ENCODE measurements at regions not wholly inside any gene's neighbourhood (a gene's known extent, or its start where the extent isn't known, plus 50 kb on each side); places are given as distances from the start of the nearest gene placed in this dataset.

DNA sequence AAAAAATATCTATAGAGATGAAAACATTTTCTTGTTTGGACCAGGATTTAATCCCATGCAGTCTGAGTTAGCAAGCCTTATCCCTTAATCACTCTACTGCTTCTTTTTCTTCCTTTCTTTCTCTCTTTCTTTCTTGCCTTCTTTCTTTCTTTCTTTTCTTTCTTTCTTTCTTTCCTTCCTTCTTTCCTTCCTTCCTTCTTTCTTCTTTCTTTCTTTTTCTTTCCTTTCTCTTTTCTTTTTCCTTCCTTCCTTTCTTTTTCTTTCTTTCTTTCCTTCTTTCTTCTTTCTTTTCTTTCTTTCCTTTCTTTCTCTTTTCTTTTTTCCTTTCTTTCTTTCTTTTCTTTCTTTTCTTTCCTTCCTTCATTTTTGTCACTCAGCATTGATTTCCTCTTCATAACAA is 434.6 kb downstream of the FAT4 start:
- in situ Hi-C loops (cut with HindIII; ENCODE audit: extremely low pct_ligation_motif_present, low pct_unique_long_range_greater_than_20kb) (no loop called here), intact Hi-C loops (cut with micrococcal nuclease; ENCODE audit: unreplicated experiment) (no loop called here)
- H3K4me1 ChIP-seq (ENCODE audit: insufficient read depth, low read length) = no peaks in the 10 kb centered on the region
- H3K27ac ChIP-seq (ENCODE audit: extremely low read length, insufficient read depth, low read length) = no peak overlapping the region
- TF ChIP-seq MYC (CRISPR knock-in tag; IDR thresholded peaks at IDR 0.05; ENCODE audit: borderline replicate concordance) (no peak), BHLHE40 (IDR thresholded peaks at IDR 0.05; ENCODE audit: low read length) (no peak), BCL6 (CRISPR knock-in tag; IDR thresholded peaks at IDR 0.05) (no peak), SP1 (IDR thresholded peaks at IDR 0.05) (no peak), SP1 (CRISPR knock-in tag; IDR thresholded peaks at IDR 0.05) (no peak), ZNF572 (CRISPR knock-in tag; IDR thresholded peaks at IDR 0.05) (no peak), YEATS2 (CRISPR knock-in tag; IDR thresholded peaks at IDR 0.05; ENCODE audit: borderline replicate concordance) (no peak), MAFG (CRISPR knock-in tag; IDR thresholded peaks at IDR 0.05) (no peak), NFE2L1 (CRISPR knock-in tag; IDR thresholded peaks at IDR 0.05; ENCODE audit: borderline replicate concordance) (no peak), BATF2 (CRISPR knock-in tag; IDR thresholded peaks at IDR 0.05) (no peak)
- no peaks in the 10 kb centered on the region for H3K9me3 ChIP-seq (ENCODE audit: low read length)
- CTCF ChIA-PET (ENCODE audit: low intra/inter-chr PET ratio, low total read pairs) = no interaction called here
- no TSS peak for BruUV-seq (replicated peaks)
- no peak overlapping the region for H3K4me3 ChIP-seq (replicated peaks in 1 of 3; ENCODE audit: insufficient read depth in 1 of 3, low read depth in 2 of 3, low read length in 3 of 3)
- ATAC-seq (no peak), DNase-seq (ENCODE audit: low spot score) (no peak), FAIRE-seq (no peak)
- no peak overlapping the region for H3K9ac ChIP-seq (ENCODE audit: insufficient read depth, low read depth, low read length)
- H3K36me3 ChIP-seq (replicated peaks in 1 of 2; ENCODE audit: control insufficient read depth in 1 of 2, insufficient read depth in 2 of 2, low read length in 2 of 2) = no peaks in the 10 kb centered on the region
- no peaks in the 10 kb centered on the region for H3K79me2 ChIP-seq (ENCODE audit: insufficient read depth, low read length)
- H3K27me3 ChIP-seq (ENCODE audit: control insufficient read depth in 1 of 2, insufficient read depth in 2 of 2, low read length in 2 of 2) = no peaks in the 10 kb centered on the region
- H2AFZ ChIP-seq (ENCODE audit: low read length) = no peak overlapping the region
- no peak overlapping the region for H3K4me2 ChIP-seq (ENCODE audit: low read depth, low read length)
- no peaks in the 10 kb centered on the region for H4K20me1 ChIP-seq (ENCODE audit: insufficient read depth, low read length)
- POLR2A ChIA-PET = no interaction called here

- FAIRE-seq = no peak
- BruUV-seq (replicated peaks) = no TSS peak
Measured at GRCh38 chr4:125750399-125750798, 435.6 kb downstream of the FAT4 start.

More at GRCh38 chr4:125750399-125750798, 435.6 kb downstream of the FAT4 start:
- no peak for ATAC-seq
- Histone ChIP-seq H4K20me1 (ENCODE audit: insufficient read depth, low read length) (no peaks in the 10 kb centered on the region), H3K27me3 (ENCODE audit: control insufficient read depth in 1 of 2, insufficient read depth in 2 of 2, low read length in 2 of 2) (no peaks in the 10 kb centered on the region), H3K4me2 (ENCODE audit: low read depth, low read length) (no peak overlapping the region), H3K4me1 (ENCODE audit: insufficient read depth, low read length) (no peaks in the 10 kb centered on the region), H3K9me3 (ENCODE audit: low read length) (no peaks in the 10 kb centered on the region), H2AFZ (ENCODE audit: low read length) (no peak overlapping the region), H3K9ac (ENCODE audit: insufficient read depth, low read depth, low read length) (no peak overlapping the region), H3K36me3 (replicated peaks in 1 of 2; ENCODE audit: control insufficient read depth in 1 of 2, insufficient read depth in 2 of 2, low read length in 2 of 2) (no peaks in the 10 kb centered on the region), H3K27ac (ENCODE audit: extremely low read length, insufficient read depth, low read length) (no peak overlapping the region), H3K4me3 (replicated peaks in 1 of 3; ENCODE audit: insufficient read depth in 1 of 3, low read depth in 2 of 3, low read length in 3 of 3) (no peak overlapping the region), H3K79me2 (ENCODE audit: insufficient read depth, low read length) (no peaks in the 10 kb centered on the region)
- TF ChIP-seq, protein P1, sequence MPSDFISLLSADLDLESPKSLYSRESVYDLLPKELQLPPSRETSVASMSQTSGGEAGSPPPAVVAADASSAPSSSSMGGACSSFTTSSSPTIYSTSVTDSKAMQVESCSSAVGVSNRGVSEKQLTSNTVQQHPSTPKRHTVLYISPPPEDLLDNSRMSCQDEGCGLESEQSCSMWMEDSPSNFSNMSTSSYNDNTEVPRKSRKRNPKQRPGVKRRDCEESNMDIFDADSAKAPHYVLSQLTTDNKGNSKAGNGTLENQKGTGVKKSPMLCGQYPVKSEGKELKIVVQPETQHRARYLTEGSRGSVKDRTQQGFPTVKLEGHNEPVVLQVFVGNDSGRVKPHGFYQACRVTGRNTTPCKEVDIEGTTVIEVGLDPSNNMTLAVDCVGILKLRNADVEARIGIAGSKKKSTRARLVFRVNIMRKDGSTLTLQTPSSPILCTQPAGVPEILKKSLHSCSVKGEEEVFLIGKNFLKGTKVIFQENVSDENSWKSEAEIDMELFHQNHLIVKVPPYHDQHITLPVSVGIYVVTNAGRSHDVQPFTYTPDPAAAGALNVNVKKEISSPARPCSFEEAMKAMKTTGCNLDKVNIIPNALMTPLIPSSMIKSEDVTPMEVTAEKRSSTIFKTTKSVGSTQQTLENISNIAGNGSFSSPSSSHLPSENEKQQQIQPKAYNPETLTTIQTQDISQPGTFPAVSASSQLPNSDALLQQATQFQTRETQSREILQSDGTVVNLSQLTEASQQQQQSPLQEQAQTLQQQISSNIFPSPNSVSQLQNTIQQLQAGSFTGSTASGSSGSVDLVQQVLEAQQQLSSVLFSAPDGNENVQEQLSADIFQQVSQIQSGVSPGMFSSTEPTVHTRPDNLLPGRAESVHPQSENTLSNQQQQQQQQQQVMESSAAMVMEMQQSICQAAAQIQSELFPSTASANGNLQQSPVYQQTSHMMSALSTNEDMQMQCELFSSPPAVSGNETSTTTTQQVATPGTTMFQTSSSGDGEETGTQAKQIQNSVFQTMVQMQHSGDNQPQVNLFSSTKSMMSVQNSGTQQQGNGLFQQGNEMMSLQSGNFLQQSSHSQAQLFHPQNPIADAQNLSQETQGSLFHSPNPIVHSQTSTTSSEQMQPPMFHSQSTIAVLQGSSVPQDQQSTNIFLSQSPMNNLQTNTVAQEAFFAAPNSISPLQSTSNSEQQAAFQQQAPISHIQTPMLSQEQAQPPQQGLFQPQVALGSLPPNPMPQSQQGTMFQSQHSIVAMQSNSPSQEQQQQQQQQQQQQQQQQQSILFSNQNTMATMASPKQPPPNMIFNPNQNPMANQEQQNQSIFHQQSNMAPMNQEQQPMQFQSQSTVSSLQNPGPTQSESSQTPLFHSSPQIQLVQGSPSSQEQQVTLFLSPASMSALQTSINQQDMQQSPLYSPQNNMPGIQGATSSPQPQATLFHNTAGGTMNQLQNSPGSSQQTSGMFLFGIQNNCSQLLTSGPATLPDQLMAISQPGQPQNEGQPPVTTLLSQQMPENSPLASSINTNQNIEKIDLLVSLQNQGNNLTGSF (CRISPR knock-in tag; IDR thresholded peaks at IDR 0.05) = no peak
- TF ChIP-seq ZEB1 (IDR thresholded peaks at IDR 0.05; ENCODE audit: insufficient replicate concordance, low read depth) (no peak), ZMAT3 (CRISPR knock-in tag; conservative IDR thresholded peaks at IDR 0.05) (no peak), SP2 (CRISPR knock-in tag; IDR thresholded peaks at IDR 0.05) (no peak), SIN3A (IDR thresholded peaks at IDR 0.05; ENCODE audit: borderline replicate concordance, low read depth, low read length) (no peak)
- ChIA-PET POLR2A (no interaction called here), CTCF (ENCODE audit: low intra/inter-chr PET ratio, low total read pairs) (interaction anchor here (2.4 kb wide), 1 partner anchor 437 kb away, joined by 12 read pairs; no protein-coding TSS in a partner anchor)
- in situ Hi-C loops (cut with HindIII; ENCODE audit: extremely low pct_ligation_motif_present, low pct_unique_long_range_greater_than_20kb) = loop anchor here (5.0 kb wide), 1 partner anchor 438 kb away; the partner anchor contains the start of gene FAT4
- WGBS (ENCODE audit: low lambda C conversion rate) = 2% methylated on average over 1 of the region's 1 CpG
- intact Hi-C loops (cut with micrococcal nuclease; ENCODE audit: unreplicated experiment) = no loop called here
- DNase-seq (ENCODE audit: low spot score) = no peak
